ENCODE measurements at regions not wholly inside any gene's neighbourhood (a gene's known extent, or its start where the extent isn't known, plus 50 kb on each side); places are given as distances from the start of the nearest gene placed in this dataset.

GRCh38 chr14:83894568-83894967 is 1635.4 kb upstream of the FLRT2 start:
- TF ChIP-seq CTCF (IDR thresholded peaks at IDR 0.05), result no peak
- TF ChIP-seq POLR2A (IDR thresholded peaks at IDR 0.05), result no peak
- TF ChIP-seq POLR2AphosphoS5 (IDR thresholded peaks at IDR 0.05), result no peak
